Right lobe of liver (tissue), 6 donors: ENCODE measurements at regions not wholly inside any gene's neighbourhood (a gene's known extent, or its start where the extent isn't known, plus 50 kb on each side); places are given as distances from the start of the nearest gene placed in this dataset.
"Not testable (repeated sequence)": the region's sequence is repeated elsewhere in the genome, so short reads cannot be mapped to it uniquely, and the experiment has no call there.

ENCODE experiments used
- ATAC-seq, 4 donors: fragments of 200-7000 bp; cut with Tn5 transposase; one replicate each; pipeline ENCODE4 v1.9.1; 2020; ENCODE audit warnings: mild to moderate bottlenecking in 4 of 4, moderate library complexity in 4 of 4
- DNase-seq, 3 donors: peaks; one replicate each; pipeline ENCODE4 v3.0.0-alpha.2; 2020
- H3K27ac ChIP-seq, 3 donors: fragments of 200-600 bp; one replicate each; pipeline ENCODE4 v1.8.0; 2022
- H3K27me3 ChIP-seq, 2 donors: fragments of 200-600 bp; one replicate each; pipeline ENCODE4 v1.8.0; 2022
- H3K36me3 ChIP-seq, 4 donors: fragments of 200-600 bp; sonication (generic) in 1 of 4; one replicate each; pipeline versions ENCODE4 v1.5.1 to v1.8.0; 2017 to 2022; ENCODE audit warnings: control low read depth in 1 of 4
- H3K4me1 ChIP-seq, 4 donors: fragments of 200-600 bp; sonication (generic) in 1 of 4; one replicate each; pipeline versions ENCODE4 v1.5.1 to v1.8.0; 2017 to 2022; ENCODE audit warnings: control low read depth in 1 of 4
- H3K4me3 ChIP-seq, 3 donors: fragments of 200-600 bp; one replicate each; pipeline ENCODE4 v1.8.0; 2022
- H3K9me3 ChIP-seq, 4 donors: fragments of 200-600 bp; sonication (generic) in 1 of 4; one replicate each; pipeline versions ENCODE4 v1.5.1 to v1.8.0; 2017 to 2022; ENCODE audit warnings: control low read depth in 1 of 4
- CTCF ChIP-seq, 4 donors: fragments of 200-600 bp in 3 of 4; fragments of 450-650 bp in 1 of 4; IDR thresholded peaks; one replicate each; pipeline versions ENCODE4 v1.5.1 to v1.8.0; 2016 to 2022; ENCODE audit warnings: antibody characterized with exemption in 4 of 4, mild to moderate bottlenecking in 2 of 4
- POLR2A ChIP-seq: fragments of 450-650 bp; IDR thresholded peaks from one replicate; pipeline ENCODE4 v1.6.1; 2017; ENCODE audit warnings: antibody characterized with exemption, mild to moderate bottlenecking
- WGBS: methylation state at CpG from one replicate; pipeline ENCODE4 v1.1.6; 2018; ENCODE audit warnings: low coverage, low lambda C conversion rate; ENCODE audit not compliant: insufficient coverage; ENCODE audit errors: missing lambda C conversion rate; 5-methylcytosine and 5-hydroxymethylcytosine counted together
- intact Hi-C, 2 donors: fragments of 100-400 bp; cut with DNase I; formaldehyde crosslinking; loops; one replicate each; pipeline versions ENCODE4 v1.11.2 to v1.14.1; 2022
- donor health status: DM: no; HTN: yes; CAD: no.
- donor health status: DM: no; HTN: no; CAD: no.
- donor health status: DM: no; HTN: no; CAD: no.
- donor health status: DM: no; HTN: yes; CAD: no.
- donor health status: DM: no; HTN: yes; CAD: no.

GRCh38 chr7:80298201-80298600, 163.6 kb downstream of the GNAI1 start:
- H3K4me3 ChIP-seq: no peak overlapping the region
- H3K9me3 ChIP-seq: no peaks in the 10 kb centered on the region
- no peaks in the 10 kb centered on the region for H3K36me3 ChIP-seq
- ATAC-seq: no peak
- DNase-seq: no peak
- H3K4me1 ChIP-seq: no peaks in the 10 kb centered on the region
- intact Hi-C loops: no loop called here
- no peaks in the 10 kb centered on the region for H3K27me3 ChIP-seq
- TF ChIP-seq CTCF (IDR thresholded peaks at IDR 0.05): no peak
- no peak for TF ChIP-seq POLR2A
- H3K27ac ChIP-seq: no peak overlapping the region

DNA sequence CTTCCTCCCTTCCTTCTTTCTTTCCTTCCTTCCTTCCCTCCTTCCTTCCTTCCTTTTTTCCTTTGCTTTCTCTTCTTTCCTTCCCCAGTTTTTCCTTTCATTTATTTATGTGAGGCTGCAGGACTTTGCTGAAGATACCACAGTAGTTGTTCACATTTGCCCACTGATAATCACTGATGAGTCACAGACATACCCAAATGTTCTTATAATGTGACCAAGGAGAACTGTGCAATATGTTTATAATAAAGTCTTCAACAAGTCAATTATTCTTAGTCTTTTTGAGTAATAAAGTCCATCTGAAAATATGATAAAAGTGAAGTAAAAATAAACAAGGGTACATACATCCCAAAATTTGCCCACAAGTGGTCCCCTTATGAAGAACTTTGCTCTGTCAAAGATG, 159.7 kb downstream of the GNAI1 start:
- Histone ChIP-seq H3K9me3 (no peaks in the 10 kb centered on the region), H3K27ac (no peak overlapping the region), H3K4me3 (no peak overlapping the region), H3K4me1 (no peaks in the 10 kb centered on the region), H3K36me3 (no peaks in the 10 kb centered on the region), H3K27me3 (no peaks in the 10 kb centered on the region)
- ATAC-seq (no peak), DNase-seq (no peak)
- TF ChIP-seq POLR2A (no peak), CTCF (IDR thresholded peaks at IDR 0.05) (no peak)
- intact Hi-C loops: no loop called here

- H3K36me3 ChIP-seq, H3K4me3 ChIP-seq, H3K27ac ChIP-seq, DNase-seq, H3K4me1 ChIP-seq, intact Hi-C loops, H3K27me3 ChIP-seq, ATAC-seq, H3K9me3 ChIP-seq: not testable (repeated sequence)
- no CpG with 5 or more reads among the region's 3 CpGs for WGBS
Observed at GRCh38 chr7:80292634-80293033, 158.0 kb downstream of the GNAI1 start.

- no peak overlapping the region for H3K4me3 ChIP-seq
- no peak overlapping the region for H3K27ac ChIP-seq
- DNase-seq: no peak
- ATAC-seq: no peak
- no peaks in the 10 kb centered on the region for H3K36me3 ChIP-seq
- intact Hi-C loops: no loop called here
- H3K27me3 ChIP-seq: no peaks in the 10 kb centered on the region
- H3K9me3 ChIP-seq: no peaks in the 10 kb centered on the region
- peaks cover 0 to 9% (median 0%) of the 10 kb centered on the region in 4 donors for H3K4me1 ChIP-seq
- 79% methylated on average over 4 of the region's 4 CpGs for WGBS
- TF ChIP-seq CTCF (IDR thresholded peaks at IDR 0.05) (peak in 2 of 4 donors; percentile 5 to 23), POLR2A (no peak)
Observed at GRCh38 chr7:80288175-80289122, 153.8 kb downstream of the GNAI1 start.

DNA sequence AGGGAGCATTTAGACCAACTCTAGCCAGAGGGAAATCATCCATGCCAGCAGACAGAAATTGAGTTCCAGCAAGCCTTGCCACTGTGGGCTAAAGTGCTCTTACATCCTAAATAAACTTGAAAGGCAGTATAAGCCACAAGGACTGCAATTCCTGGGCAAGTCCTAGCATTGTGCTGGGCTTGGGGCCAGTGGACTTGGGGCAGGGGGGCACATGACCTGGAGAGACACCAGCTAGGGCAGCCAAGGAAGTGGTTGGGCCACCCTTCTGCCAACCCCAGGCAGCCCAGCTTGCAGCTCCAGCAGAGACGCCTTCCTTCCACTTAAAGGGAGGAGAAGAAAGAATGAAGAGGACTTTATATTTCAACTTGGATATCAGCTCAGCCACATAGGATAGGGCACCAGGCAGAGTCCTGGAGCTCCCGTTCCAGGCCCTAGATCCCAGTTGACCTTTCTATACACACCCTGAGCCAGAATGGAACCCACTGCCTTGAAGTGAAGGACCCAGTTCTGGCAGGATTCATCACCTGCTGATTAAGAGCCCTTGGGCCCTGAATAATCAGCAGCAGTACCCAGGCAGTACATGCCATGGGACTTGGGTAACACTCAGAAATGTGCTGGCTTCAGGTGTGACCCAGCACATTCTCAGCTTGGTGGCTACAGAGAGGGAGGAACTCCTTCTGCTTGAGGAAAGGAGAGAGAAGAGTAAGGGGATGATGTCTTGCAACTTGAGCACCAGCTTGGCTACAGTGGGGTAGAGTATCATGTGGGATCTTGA, 153.0 kb downstream of the GNAI1 start:
- Histone ChIP-seq H3K4me1 (peaks cover 0 to 9% (median 0%) of the 10 kb centered on the region in 4 donors), H3K27me3 (no peaks in the 10 kb centered on the region), H3K9me3 (no peaks in the 10 kb centered on the region), H3K27ac (no peak overlapping the region), H3K36me3 (no peaks in the 10 kb centered on the region), H3K4me3 (no peak overlapping the region)
- DNase-seq: no peak
- 80% methylated on average over 1 of the region's 2 CpGs for WGBS
- TF ChIP-seq CTCF (IDR thresholded peaks at IDR 0.05) (no peak), POLR2A (no peak)
- no peak for ATAC-seq
- intact Hi-C loops: no loop called here
